ENCODE measurements at regions not wholly inside any gene's neighbourhood (a gene's known extent, or its start where the extent isn't known, plus 50 kb on each side); places are given as distances from the start of the nearest gene placed in this dataset.
"Not testable (repeated sequence)": the region's sequence is repeated elsewhere in the genome, so short reads cannot be mapped to it uniquely, and the experiment has no call there.

GRCh38 chr1:172918478-172918877, 132.3 kb downstream of the TNFSF18 start:
- DNase-seq (ENCODE audit: low read depth in 2 of 2): no peak

- DNase-seq (ENCODE audit: low read depth in 2 of 2): no peak
Observed at GRCh38 chr1:172926070-172926469, 124.7 kb downstream of the TNFSF18 start.

- no peak for DNase-seq (ENCODE audit: low read depth in 2 of 2)
Observed at GRCh38 chr1:172928412-172928811, 122.3 kb downstream of the TNFSF18 start.

GRCh38 chr1:172929006-172929405, 121.7 kb downstream of the TNFSF18 start:
- DNase-seq (ENCODE audit: low read depth in 2 of 2): no peak

- DNase-seq (ENCODE audit: low read depth in 2 of 2): no peak
Observed at GRCh38 chr1:172930142-172930541, 120.6 kb downstream of the TNFSF18 start.

GRCh38 chr1:172931340-172931739, 119.4 kb downstream of the TNFSF18 start:
- no peak for DNase-seq (ENCODE audit: low read depth in 2 of 2)

GRCh38 chr1:172931761-172932160, 119.0 kb downstream of the TNFSF18 start:
- no peak for DNase-seq (ENCODE audit: low read depth in 2 of 2)

- no peak for DNase-seq (ENCODE audit: low read depth in 2 of 2)
Observed at GRCh38 chr1:172932981-172933380, 117.8 kb downstream of the TNFSF18 start.

GRCh38 chr1:172934417-172934762, 116.4 kb downstream of the TNFSF18 start:
- no peak for DNase-seq (ENCODE audit: low read depth in 2 of 2)

GRCh38 chr1:172935062-172935592, 115.6 kb downstream of the TNFSF18 start:
- DNase-seq (ENCODE audit: low read depth in 2 of 2): no peak

GRCh38 chr1:172936088-172936645, 114.6 kb downstream of the TNFSF18 start:
- no peak for DNase-seq (ENCODE audit: low read depth in 2 of 2)

- no peak for DNase-seq (ENCODE audit: low read depth in 2 of 2)
Observed at GRCh38 chr1:172938681-172939080, 112.1 kb downstream of the TNFSF18 start.

- DNase-seq (ENCODE audit: low read depth in 2 of 2): no peak
Observed at GRCh38 chr1:172939475-172939874, 111.3 kb downstream of the TNFSF18 start.

GRCh38 chr1:172940174-172940855, 110.4 kb downstream of the TNFSF18 start:
- DNase-seq (ENCODE audit: low read depth in 2 of 2): no peak

GRCh38 chr1:172941471-172941870, 109.3 kb downstream of the TNFSF18 start:
- no peak for DNase-seq (ENCODE audit: low read depth in 2 of 2)

- no peak for DNase-seq (ENCODE audit: low read depth in 2 of 2)
Observed at GRCh38 chr1:172941945-172942344, 108.8 kb downstream of the TNFSF18 start.

- DNase-seq (ENCODE audit: low read depth in 2 of 2): not testable (repeated sequence)
Observed at GRCh38 chr1:172943138-172943537, 107.6 kb downstream of the TNFSF18 start.

- no peak for DNase-seq (ENCODE audit: low read depth in 2 of 2)
Observed at GRCh38 chr1:172944931-172945330, 105.8 kb downstream of the TNFSF18 start.

- no peak for DNase-seq (ENCODE audit: low read depth in 2 of 2)
Observed at GRCh38 chr1:172946814-172947507, 103.8 kb downstream of the TNFSF18 start.

- DNase-seq (ENCODE audit: low read depth in 2 of 2): no peak
Observed at GRCh38 chr1:172948457-172948856, 102.3 kb downstream of the TNFSF18 start.

- no peak for DNase-seq (ENCODE audit: low read depth in 2 of 2)
Observed at GRCh38 chr1:172949096-172949495, 101.6 kb downstream of the TNFSF18 start.

- DNase-seq (ENCODE audit: low read depth in 2 of 2): no peak
Observed at GRCh38 chr1:172950528-172950927, 100.2 kb downstream of the TNFSF18 start.

Measured in stimulated activated CD4-positive, alpha-beta T cell treated with anti-CD3 and anti-CD28 coated beads, Interleukin-1b, Interleukin-23, amount 100 ng/mL, for 4 hours (primary cell).